Activated CD4-positive, alpha-beta T cell treated with anti-CD3 and anti-CD28 coated beads, Interleukin-2, amount 10 ng/mL, durations not matched to agents 7 days and 5 days (primary cell): ENCODE measurements at regions not wholly inside any gene's neighbourhood (a gene's known extent, or its start where the extent isn't known, plus 50 kb on each side); places are given as distances from the start of the nearest gene placed in this dataset.

ENCODE experiments used
- CTCF ChIA-PET: fragments of 350-600 bp; sonication (Branson Sonifier 250); formaldehyde crosslinking; loops from one replicate; lab custom pipeline; 2021; ENCODE audit warnings: antibody characterized with exemption; lab: Charles Lee
- POLR2A ChIA-PET: fragments of 350-600 bp; sonication (Branson Sonifier 250); formaldehyde crosslinking; loops from one replicate; lab custom pipeline; 2021; ENCODE audit warnings: antibody characterized with exemption; lab: Charles Lee
- DNase-seq: peaks from one replicate; pipeline ENCODE4 v3.0.0-alpha.2; 2020
- H3K27ac Mint-ChIP-seq: one replicate; pipeline ENCODE4 v1.8.0; 2021; ENCODE audit warnings: mild to moderate bottlenecking, moderate library complexity, mixed read lengths
- H3K27me3 Mint-ChIP-seq: one replicate; pipeline ENCODE4 v1.8.0; 2021; ENCODE audit warnings: mixed read lengths
- H3K36me3 Mint-ChIP-seq: one replicate; pipeline ENCODE4 v1.8.0; 2021; ENCODE audit warnings: low read depth, mixed read lengths
- H3K4me1 Mint-ChIP-seq: one replicate; pipeline ENCODE4 v1.8.0; 2021; ENCODE audit warnings: mixed read lengths
- H3K4me3 Mint-ChIP-seq: one replicate; pipeline ENCODE4 v1.8.0; 2021; ENCODE audit warnings: mild to moderate bottlenecking, moderate library complexity, mixed read lengths
- H3K9me3 Mint-ChIP-seq: one replicate; pipeline ENCODE4 v1.8.0; 2021; ENCODE audit warnings: mixed read lengths

- DNase-seq = no peak
- ChIA-PET CTCF (interaction anchor here (1.0 kb wide), 1 partner anchor 11 kb away, joined by 3 read pairs; no protein-coding TSS in a partner anchor), POLR2A (no interaction called here)
- no peak overlapping the region for H3K27ac Mint-ChIP-seq
- H3K4me1 Mint-ChIP-seq = no peaks in the 10 kb centered on the region
- H3K9me3 Mint-ChIP-seq = peaks cover 9% of the 10 kb centered on the region
- no peaks in the 10 kb centered on the region for H3K27me3 Mint-ChIP-seq
- no peak overlapping the region for H3K4me3 Mint-ChIP-seq
- H3K36me3 Mint-ChIP-seq = no peaks in the 10 kb centered on the region
Measured at GRCh38 chr5:143509758-143510221, 106.3 kb upstream of the NR3C1 start.

- Mint-ChIP-seq H3K9me3 (peaks cover 4% of the 10 kb centered on the region), H3K27me3 (no peaks in the 10 kb centered on the region), H3K36me3 (no peaks in the 10 kb centered on the region), H3K4me1 (no peaks in the 10 kb centered on the region), H3K4me3 (no peak overlapping the region), H3K27ac (no peak overlapping the region)
- ChIA-PET CTCF (no interaction called here), POLR2A (no interaction called here)
- DNase-seq = no peak
Measured at GRCh38 chr5:143506836-143507552, 103.5 kb upstream of the NR3C1 start.

- DNase-seq = no peak
- no peak overlapping the region for H3K27ac Mint-ChIP-seq
- H3K36me3 Mint-ChIP-seq = no peaks in the 10 kb centered on the region
- no peaks in the 10 kb centered on the region for H3K27me3 Mint-ChIP-seq
- ChIA-PET CTCF (no interaction called here), POLR2A (no interaction called here)
- H3K4me3 Mint-ChIP-seq = no peak overlapping the region
- H3K9me3 Mint-ChIP-seq = peaks cover 4% of the 10 kb centered on the region
- no peaks in the 10 kb centered on the region for H3K4me1 Mint-ChIP-seq
Measured at GRCh38 chr5:143505934-143506333, 102.4 kb upstream of the NR3C1 start.

- DNase-seq = no peak
- H3K27me3 Mint-ChIP-seq = no peaks in the 10 kb centered on the region
- H3K9me3 Mint-ChIP-seq = peaks cover 4% of the 10 kb centered on the region
- ChIA-PET CTCF (no interaction called here), POLR2A (no interaction called here)
- no peak overlapping the region for H3K27ac Mint-ChIP-seq
- no peak overlapping the region for H3K4me3 Mint-ChIP-seq
- H3K4me1 Mint-ChIP-seq = no peaks in the 10 kb centered on the region
- H3K36me3 Mint-ChIP-seq = no peaks in the 10 kb centered on the region
Measured at GRCh38 chr5:143505354-143505753, 101.9 kb upstream of the NR3C1 start.

GRCh38 chr5:143501310-143502044, 98.0 kb upstream of the NR3C1 start:
- no peak for DNase-seq
- no peaks in the 10 kb centered on the region for H3K4me1 Mint-ChIP-seq
- ChIA-PET POLR2A (no interaction called here), CTCF (no interaction called here)
- H3K27ac Mint-ChIP-seq = no peak overlapping the region
- no peaks in the 10 kb centered on the region for H3K27me3 Mint-ChIP-seq
- H3K36me3 Mint-ChIP-seq = no peaks in the 10 kb centered on the region
- peaks cover 4% of the 10 kb centered on the region for H3K9me3 Mint-ChIP-seq
- H3K4me3 Mint-ChIP-seq = no peak overlapping the region

GRCh38 chr5:143499480-143500114, 96.1 kb upstream of the NR3C1 start:
- Mint-ChIP-seq H3K27me3 (no peaks in the 10 kb centered on the region), H3K9me3 (no peaks in the 10 kb centered on the region), H3K36me3 (no peaks in the 10 kb centered on the region), H3K4me3 (no peak overlapping the region), H3K27ac (no peak overlapping the region), H3K4me1 (no peaks in the 10 kb centered on the region)
- DNase-seq = no peak
- ChIA-PET CTCF (interaction anchor here (0.9 kb wide), 1 partner anchor 10 kb away, joined by 3 read pairs; no protein-coding TSS in a partner anchor), POLR2A (no interaction called here)

GRCh38 chr5:143498821-143499220, 95.3 kb upstream of the NR3C1 start:
- ChIA-PET CTCF (interaction anchor here (0.9 kb wide), 1 partner anchor 11 kb away, joined by 3 read pairs; no protein-coding TSS in a partner anchor), POLR2A (no interaction called here)
- no peaks in the 10 kb centered on the region for H3K27me3 Mint-ChIP-seq
- H3K36me3 Mint-ChIP-seq = no peaks in the 10 kb centered on the region
- no peak overlapping the region for H3K27ac Mint-ChIP-seq
- H3K9me3 Mint-ChIP-seq = no peaks in the 10 kb centered on the region
- no peaks in the 10 kb centered on the region for H3K4me1 Mint-ChIP-seq
- H3K4me3 Mint-ChIP-seq = no peak overlapping the region
- DNase-seq = no peak

GRCh38 chr5:143497749-143498148, 94.3 kb upstream of the NR3C1 start:
- ChIA-PET POLR2A (no interaction called here), CTCF (no interaction called here)
- no peaks in the 10 kb centered on the region for H3K36me3 Mint-ChIP-seq
- no peaks in the 10 kb centered on the region for H3K4me1 Mint-ChIP-seq
- DNase-seq = no peak
- no peaks in the 10 kb centered on the region for H3K27me3 Mint-ChIP-seq
- no peaks in the 10 kb centered on the region for H3K9me3 Mint-ChIP-seq
- no peak overlapping the region for H3K27ac Mint-ChIP-seq
- no peak overlapping the region for H3K4me3 Mint-ChIP-seq

- ChIA-PET CTCF (no interaction called here), POLR2A (no interaction called here)
- H3K4me1 Mint-ChIP-seq = no peaks in the 10 kb centered on the region
Measured at GRCh38 chr5:143496943-143497342, 93.5 kb upstream of the NR3C1 start.

GRCh38 chr5:143495821-143496275, 92.4 kb upstream of the NR3C1 start:
- H3K4me1 Mint-ChIP-seq = no peaks in the 10 kb centered on the region
- H3K27ac Mint-ChIP-seq = no peak overlapping the region
- H3K4me3 Mint-ChIP-seq = no peak overlapping the region
- H3K36me3 Mint-ChIP-seq = no peaks in the 10 kb centered on the region
- no peak for DNase-seq
- H3K9me3 Mint-ChIP-seq = no peaks in the 10 kb centered on the region
- POLR2A ChIA-PET = no interaction called here
- H3K27me3 Mint-ChIP-seq = no peaks in the 10 kb centered on the region
- CTCF ChIA-PET = no interaction called here

More at GRCh38 chr5:143496943-143497342, 93.5 kb upstream of the NR3C1 start:
- DNase-seq = no peak
- no peaks in the 10 kb centered on the region for H3K36me3 Mint-ChIP-seq
- no peak overlapping the region for H3K4me3 Mint-ChIP-seq
- no peaks in the 10 kb centered on the region for H3K27me3 Mint-ChIP-seq
- no peak overlapping the region for H3K27ac Mint-ChIP-seq
- H3K9me3 Mint-ChIP-seq = no peaks in the 10 kb centered on the region

GRCh38 chr5:143495110-143495509, 91.6 kb upstream of the NR3C1 start:
- H3K4me1 Mint-ChIP-seq = no peaks in the 10 kb centered on the region
- POLR2A ChIA-PET = no interaction called here

GRCh38 chr5:143494595-143494994, 91.1 kb upstream of the NR3C1 start:
- Mint-ChIP-seq H3K4me3 (no peak overlapping the region), H3K27me3 (no peaks in the 10 kb centered on the region), H3K4me1 (no peaks in the 10 kb centered on the region), H3K9me3 (no peaks in the 10 kb centered on the region), H3K27ac (no peak overlapping the region), H3K36me3 (no peaks in the 10 kb centered on the region)
- ChIA-PET CTCF (no interaction called here), POLR2A (no interaction called here)
- no peak for DNase-seq

More at GRCh38 chr5:143495110-143495509, 91.6 kb upstream of the NR3C1 start:
- H3K9me3 Mint-ChIP-seq = no peaks in the 10 kb centered on the region
- CTCF ChIA-PET = no interaction called here
- no peak overlapping the region for H3K4me3 Mint-ChIP-seq
- DNase-seq = no peak
- no peak overlapping the region for H3K27ac Mint-ChIP-seq
- H3K27me3 Mint-ChIP-seq = no peaks in the 10 kb centered on the region
- no peaks in the 10 kb centered on the region for H3K36me3 Mint-ChIP-seq

GRCh38 chr5:143494162-143494561, 90.7 kb upstream of the NR3C1 start:
- DNase-seq = no peak
- H3K27me3 Mint-ChIP-seq = no peaks in the 10 kb centered on the region
- H3K36me3 Mint-ChIP-seq = no peaks in the 10 kb centered on the region
- no peak overlapping the region for H3K4me3 Mint-ChIP-seq
- ChIA-PET POLR2A (no interaction called here), CTCF (no interaction called here)
- H3K27ac Mint-ChIP-seq = no peak overlapping the region
- H3K4me1 Mint-ChIP-seq = no peaks in the 10 kb centered on the region
- H3K9me3 Mint-ChIP-seq = no peaks in the 10 kb centered on the region
